Heart right ventricle (tissue), 16 donors: ENCODE measurements at regions not wholly inside any gene's neighbourhood (a gene's known extent, or its start where the extent isn't known, plus 50 kb on each side); places are given as distances from the start of the nearest gene placed in this dataset.

Experiments
- ATAC-seq, 8 donors: fragments of 200-7000 bp; cut with Tn5 transposase; one replicate each; pipeline ENCODE4 v1.9.1; 2020; ENCODE audit warnings: mild to moderate bottlenecking in 8 of 8, moderate library complexity in 8 of 8, moderate number of reproducible peaks in 1 of 8
- DNase-seq, 2 donors: peaks; one replicate each; pipeline ENCODE4 v3.0.0-alpha.2; 2020
- H3K27ac ChIP-seq, 10 donors: fragments of 200-600 bp; sonication (generic) in 2 of 10; one replicate each; pipeline versions ENCODE4 v1.5.0 to v1.8.0; 2020 to 2022; ENCODE audit warnings: mild to moderate bottlenecking in 3 of 10
- H3K27me3 ChIP-seq, 7 donors: fragments of 200-600 bp; one replicate each; pipeline ENCODE4 v1.8.0; 2021 to 2022; ENCODE audit warnings: mild to moderate bottlenecking in 2 of 7
- H3K36me3 ChIP-seq, 9 donors: fragments of 200-600 bp; sonication (generic) in 1 of 9; one replicate each; pipeline versions ENCODE4 v1.5.0 to v1.8.0; 2020 to 2022; ENCODE audit warnings: mild to moderate bottlenecking in 2 of 9
- H3K4me1 ChIP-seq, 9 donors: fragments of 200-600 bp; sonication (generic) in 1 of 9; one replicate each; pipeline versions ENCODE4 v1.5.0 to v1.8.0; 2020 to 2022; ENCODE audit warnings: mild to moderate bottlenecking in 4 of 9
- H3K4me3 ChIP-seq, 10 donors: fragments of 200-600 bp; sonication (generic) in 2 of 10; one replicate each; pipeline versions ENCODE4 v1.5.0 to v1.8.0; 2020 to 2022; ENCODE audit warnings: mild to moderate bottlenecking in 7 of 10, moderate library complexity in 2 of 10
- H3K9me3 ChIP-seq, 11 donors: fragments of 200-600 bp in 10 of 11; sonication (generic) in 2 of 11; one replicate each; pipeline versions ENCODE4 v1.5.0 to v1.8.0; 2013 to 2022; ENCODE audit warnings: mild to moderate bottlenecking in 2 of 11, control low read depth in 1 of 11, moderate library complexity in 1 of 11
- CTCF ChIP-seq, 9 donors: fragments of 200-600 bp; sonication (generic) in 2 of 9; IDR thresholded peaks; one replicate each; pipeline versions ENCODE4 v1.5.0 to v1.8.0; 2021 to 2022; ENCODE audit warnings: antibody characterized with exemption in 9 of 9, mild to moderate bottlenecking in 5 of 9, moderate library complexity in 1 of 9
- WGBS, 2 donors: extraction: QIAGEN DNeasy Blood & Tissue Kit; methylation state at CpG; one replicate each; pipeline ENCODE4 v1.1.7; 2013; ENCODE audit warnings: inconsistent platforms in 1 of 2; 5-methylcytosine and 5-hydroxymethylcytosine counted together
- intact Hi-C, 10 donors: fragments of 100-400 bp; cut with DNase I; formaldehyde crosslinking; loops; one replicate each; pipeline versions ENCODE4 v1.11.1 to v1.14.2; 2022
- donor health status: Arrhythmogenic right ventricular cardiomyopathy.
- donor health status: ischemic (EF 13 %, LVEDD 7.1; RV severe dilation, severe dysfunction).
- donor health status: healthy with polysubstance abuse.
- donor health status: DM: no; HTN: yes; CAD: no.
- donor health status: DM: no; HTN: no; CAD: no.
- donor health status: ischemic (EF 25% LVEDD 6.9; RV normal size, moderate dysfunction).
- donor health status: ischemic (EF 25% LVEDD 5.7; RV mildly dilated, moderate dysfunction).
- donor health status: healthy.
- donor health status: DM: yes; HTN: yes; CAD: no.
- donor health status: Ischemic cardiomyopathy.
- donor health status: ischemic (EF 35%, LVEDD 5.7; RV mildly dilated, moderate dysfunction).
- donor health status: nonischemic (EF 11% LVEDD 7.7; RV severe dilation, severe dysfunction).
- donor health status: DM: yes; HTN: yes; CAD: no.
- donor health status: PGD.
- donor health status: ischemic (EF 29% LVEDD 5.4; RV normal size, mild dysfunction).
- donor health status: nonischemic (EF 23%, LVEDD 6.1; RV moderate dilation, normal function).

- no peak for TF ChIP-seq CTCF (IDR thresholded peaks at IDR 0.05)
Observed at GRCh38 chr6:45775026-45775697, 240.5 kb downstream of the CLIC5 start.

GRCh38 chr6:45773906-45774305, 241.8 kb downstream of the CLIC5 start:
- ATAC-seq: no peak
- WGBS, 2 donors: 87 to 90% methylated on average over 3 of the region's 3 CpGs
- Histone ChIP-seq H3K36me3 (no peaks in the 10 kb centered on the region), H3K4me1 (no peaks in the 10 kb centered on the region), H3K27ac (no peak overlapping the region), H3K9me3 (peaks cover 0 to 11% (median 0%) of the 10 kb centered on the region in 11 donors), H3K27me3 (peaks cover 0 to 4% (median 0%) of the 10 kb centered on the region in 7 donors), H3K4me3 (no peak overlapping the region)
- no peak for TF ChIP-seq CTCF (IDR thresholded peaks at IDR 0.05)
- no peak for DNase-seq
- intact Hi-C loops: no loop called here

More at GRCh38 chr6:45775026-45775697, 240.5 kb downstream of the CLIC5 start:
- Histone ChIP-seq H3K4me3 (no peak overlapping the region), H3K4me1 (no peaks in the 10 kb centered on the region), H3K27ac (no peak overlapping the region), H3K27me3 (peaks cover 0 to 4% (median 0%) of the 10 kb centered on the region in 7 donors), H3K9me3 (peaks cover 0 to 7% (median 0%) of the 10 kb centered on the region in 11 donors), H3K36me3 (no peaks in the 10 kb centered on the region)
- DNase-seq: no peak
- intact Hi-C loops: no loop called here
- WGBS, 2 donors: 81 to 92% methylated on average over 5 of the region's 5 CpGs
- ATAC-seq: no peak

GRCh38 chr6:45772886-45773495, 242.7 kb downstream of the CLIC5 start:
- WGBS, 2 donors: 81 to 82% methylated on average over 6 of the region's 6 CpGs
- H3K9me3 ChIP-seq: peaks cover 0 to 11% (median 0%) of the 10 kb centered on the region in 11 donors
- H3K27ac ChIP-seq: no peak overlapping the region
- H3K4me1 ChIP-seq: no peaks in the 10 kb centered on the region
- ATAC-seq (no peak), DNase-seq (no peak)
- intact Hi-C loops: no loop called here
- H3K4me3 ChIP-seq: no peak overlapping the region
- no peak for TF ChIP-seq CTCF (IDR thresholded peaks at IDR 0.05)
- no peaks in the 10 kb centered on the region for H3K36me3 ChIP-seq
- H3K27me3 ChIP-seq: peaks cover 0 to 4% (median 0%) of the 10 kb centered on the region in 7 donors

- Histone ChIP-seq H3K4me1 (no peaks in the 10 kb centered on the region), H3K27me3 (peaks cover 0 to 4% (median 0%) of the 10 kb centered on the region in 7 donors), H3K27ac (no peak overlapping the region), H3K9me3 (peaks cover 0 to 17% (median 0%) of the 10 kb centered on the region in 11 donors), H3K36me3 (no peaks in the 10 kb centered on the region), H3K4me3 (no peak overlapping the region)
- ATAC-seq: no peak
- no peak for TF ChIP-seq CTCF (IDR thresholded peaks at IDR 0.05)
- intact Hi-C loops: no loop called here
- WGBS, 2 donors: 64 to 67% methylated on average over 4 of the region's 4 CpGs
- no peak for DNase-seq
Observed at GRCh38 chr6:45772051-45772450, 243.6 kb downstream of the CLIC5 start.
